Jurkat, Clone E6-1 (cell line): ENCODE measurements at regions not wholly inside any gene's neighbourhood (a gene's known extent, or its start where the extent isn't known, plus 50 kb on each side); places are given as distances from the start of the nearest gene placed in this dataset.
"Not testable (repeated sequence)": the region's sequence is repeated elsewhere in the genome, so short reads cannot be mapped to it uniquely, and the experiment has no call there.

Experiments used
- DNase-seq: peaks from one replicate; pipeline ENCODE4 v3.0.0-alpha.2; 2011; ENCODE audit warnings: low read depth, low spot score
- H3K4me3 ChIP-seq: 2 replicates; pipeline ENCODE4 v1.5.1; 2011; ENCODE audit warnings: mild to moderate bottlenecking, low read length, control low read depth, moderate library complexity

- no peak for DNase-seq
- no peak overlapping the region for H3K4me3 ChIP-seq
These were observed 169.9 kb upstream of the CACNA1E start for GRCh38 chr1:181313466-181313865.

DNA sequence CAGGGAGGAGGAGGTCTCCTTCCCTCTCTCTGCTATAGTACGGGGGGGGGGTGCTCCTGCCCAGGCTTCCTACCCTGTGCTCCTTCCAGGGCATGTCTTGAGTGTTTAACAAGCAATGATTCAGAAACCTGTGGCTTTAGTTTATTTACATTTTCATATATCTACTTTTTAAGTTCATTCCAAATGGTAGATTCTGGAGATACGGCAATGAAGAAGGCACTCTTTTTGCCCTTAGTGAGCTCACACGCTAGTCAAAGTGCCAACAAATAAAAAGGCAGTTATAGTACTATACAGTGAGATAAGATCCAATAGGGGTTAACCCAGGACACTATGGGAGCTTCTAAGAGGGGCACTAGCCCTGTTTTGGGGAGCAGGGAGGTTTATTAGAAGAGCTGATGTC lies 169.3 kb upstream of the CACNA1E start:
- H3K4me3 ChIP-seq = no peak overlapping the region
- DNase-seq = no peak

DNA sequence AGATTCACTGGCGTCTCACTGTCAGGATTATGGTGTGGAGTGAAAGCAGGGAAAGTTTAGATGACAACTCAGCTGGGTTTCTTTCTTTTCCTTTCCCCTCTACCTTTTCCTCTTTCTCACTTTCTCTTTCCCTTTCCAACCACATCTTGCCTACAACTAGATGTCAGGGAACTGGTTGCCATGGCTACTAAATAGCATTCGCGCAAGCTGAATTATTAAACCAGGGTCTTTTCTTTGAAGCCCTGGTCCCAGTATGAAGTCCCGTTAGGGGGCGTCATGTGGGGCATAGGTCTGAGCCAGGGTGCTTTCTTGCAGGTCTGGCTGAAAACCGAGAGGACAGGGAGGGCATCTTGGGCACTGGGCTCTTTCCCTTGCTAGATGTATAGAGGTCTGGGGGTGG lies 168.4 kb upstream of the CACNA1E start:
- DNase-seq = no peak
- no peak overlapping the region for H3K4me3 ChIP-seq

- no peak for DNase-seq
- H3K4me3 ChIP-seq = no peak overlapping the region
These were observed 165.9 kb upstream of the CACNA1E start for GRCh38 chr1:181317261-181317930.

DNA sequence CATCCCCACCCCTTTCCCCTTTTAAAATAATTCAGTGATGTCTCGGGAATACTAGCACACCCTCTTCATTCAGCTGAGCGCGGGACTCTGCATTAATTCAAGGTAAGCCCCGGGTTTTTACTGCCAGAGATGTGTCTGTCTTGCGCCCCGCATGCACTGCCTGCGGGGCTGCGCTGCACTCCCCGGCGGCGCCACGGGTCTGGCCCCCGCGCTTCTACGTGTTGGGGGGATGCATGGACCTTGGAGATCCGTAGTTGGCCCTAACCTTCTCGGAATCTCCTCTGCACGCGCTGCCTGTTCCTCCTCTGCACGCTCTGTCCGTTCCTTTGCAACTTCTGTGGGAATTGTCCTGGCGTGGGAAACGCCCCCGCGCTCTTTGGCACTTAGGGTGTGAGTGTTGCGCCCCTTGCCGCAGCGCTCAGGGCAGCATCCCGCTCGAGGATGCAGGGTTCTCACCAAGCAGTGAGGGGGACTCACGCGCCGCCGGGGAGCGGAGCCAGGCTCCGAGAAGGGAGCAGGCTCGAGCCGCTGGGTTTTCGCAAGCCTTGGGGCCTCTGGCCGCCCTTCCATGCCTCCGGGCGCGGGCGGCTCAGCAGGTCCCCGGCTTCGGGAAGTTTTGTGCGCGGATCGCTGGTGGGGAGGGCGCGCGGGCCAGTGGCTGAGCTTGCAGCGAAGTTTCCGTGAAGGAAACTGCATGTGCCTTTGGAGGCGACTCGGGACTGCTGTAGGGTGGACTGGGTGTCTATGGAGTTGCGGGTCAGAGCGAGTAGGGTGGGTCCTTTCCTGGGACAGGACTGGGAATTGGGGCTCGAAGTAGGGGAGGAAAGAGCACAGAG lies 165.1 kb upstream of the CACNA1E start:
- DNase-seq = no peak
- H3K4me3 ChIP-seq = no peak overlapping the region

- no peak for DNase-seq
- no peak overlapping the region for H3K4me3 ChIP-seq
These were observed 164.5 kb upstream of the CACNA1E start for GRCh38 chr1:181318858-181319235.

DNA sequence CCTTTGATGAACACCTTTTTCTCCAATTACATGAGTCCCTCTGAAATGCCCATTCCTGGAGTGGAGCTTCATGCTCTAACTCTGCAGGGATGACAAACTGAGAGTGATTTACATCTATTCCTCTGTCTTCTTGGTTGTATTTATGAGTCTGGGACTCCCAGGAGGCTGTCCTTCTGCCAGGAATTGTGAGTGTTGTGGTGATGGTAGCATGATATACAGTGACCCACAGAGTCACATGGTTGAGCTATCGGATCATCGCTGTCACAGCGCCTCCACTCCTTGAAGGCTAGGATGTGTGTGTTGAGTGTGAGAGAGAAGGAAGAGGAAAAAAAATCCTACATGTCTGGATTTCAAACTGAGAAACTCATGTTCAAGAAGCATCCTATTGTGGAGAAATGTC lies 163.4 kb upstream of the CACNA1E start:
- no peak overlapping the region for H3K4me3 ChIP-seq
- no peak for DNase-seq

DNA sequence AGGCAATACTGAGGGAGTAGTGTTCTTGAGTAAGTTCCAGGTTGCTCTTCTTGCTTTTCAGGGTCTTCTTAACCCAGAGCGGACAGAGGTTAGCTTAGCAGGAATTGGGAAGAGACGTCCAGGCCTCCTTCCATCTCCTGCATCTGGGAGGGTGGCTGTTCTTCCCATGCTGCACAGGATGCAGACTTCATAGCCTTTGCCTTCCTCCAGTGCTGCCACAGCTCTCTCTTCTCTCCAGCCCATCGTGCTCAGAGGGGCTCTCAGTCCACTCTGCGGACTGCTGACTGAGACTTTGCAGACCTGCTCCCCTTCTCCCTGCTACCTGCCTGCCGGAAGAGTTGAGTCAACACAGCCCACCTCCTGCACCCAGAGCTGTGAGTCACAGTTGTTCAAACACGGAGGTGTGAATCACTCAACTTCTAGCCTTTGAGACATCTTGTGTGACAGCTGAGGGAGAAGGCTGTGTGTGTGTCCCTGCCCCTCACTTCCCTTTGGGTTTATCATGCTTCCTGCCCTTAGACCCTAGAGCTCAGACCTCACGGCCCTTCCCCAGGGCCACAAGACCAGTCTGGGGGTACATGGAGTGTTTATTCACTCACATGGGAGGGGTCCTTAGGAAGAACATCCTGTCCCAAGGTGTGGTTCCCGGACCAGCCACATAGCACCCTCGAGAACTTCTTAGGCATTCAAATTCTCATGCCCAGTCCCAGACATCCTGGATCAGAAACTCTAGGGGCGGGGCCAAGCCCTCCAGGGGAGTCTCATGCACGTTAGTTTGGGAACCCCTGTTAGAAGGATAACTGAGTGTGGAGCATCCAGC lies 158.3 kb upstream of the CACNA1E start:
- no peak overlapping the region for H3K4me3 ChIP-seq
- DNase-seq = no peak

DNA sequence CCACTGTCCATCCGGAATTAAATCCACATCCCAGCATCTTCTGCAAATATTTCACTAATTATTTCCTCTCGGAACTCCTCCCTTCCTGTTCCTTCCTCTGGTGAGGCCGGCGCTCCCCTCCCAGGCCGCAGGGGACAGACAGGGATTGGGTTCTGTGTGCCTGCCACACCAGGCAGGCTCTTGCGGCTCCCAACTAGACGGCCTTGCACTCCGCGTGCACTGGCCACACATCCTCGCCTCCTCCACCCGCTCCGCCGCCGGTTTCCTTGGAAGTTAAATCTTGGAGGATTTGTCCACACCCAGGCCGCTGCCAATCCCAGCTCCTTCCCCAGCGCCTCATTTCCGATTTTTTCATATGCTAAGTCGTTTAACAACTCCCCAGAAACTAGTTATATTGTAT lies 157.6 kb upstream of the CACNA1E start:
- not testable (repeated sequence) for DNase-seq, H3K4me3 ChIP-seq

DNA sequence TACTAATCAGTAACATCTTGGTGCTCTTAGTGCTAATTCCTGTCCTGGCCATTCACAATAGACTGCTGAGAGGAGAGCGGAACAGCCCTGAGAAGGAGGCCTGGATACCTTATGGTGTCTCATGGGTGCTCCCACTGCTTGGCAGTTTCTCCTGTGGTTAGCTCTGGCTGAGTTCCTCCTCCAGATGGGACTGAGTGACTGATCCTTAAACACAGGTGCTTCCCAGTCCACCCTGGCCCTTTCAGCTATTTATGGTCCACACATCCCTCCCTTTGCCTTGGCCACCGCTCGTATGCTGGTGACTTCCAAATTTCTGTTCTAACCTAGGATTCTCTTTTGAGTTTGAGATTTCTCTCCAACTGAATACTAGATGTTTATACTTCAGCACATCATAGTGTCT lies 157.0 kb upstream of the CACNA1E start:
- no peak overlapping the region for H3K4me3 ChIP-seq
- no peak for DNase-seq

DNA sequence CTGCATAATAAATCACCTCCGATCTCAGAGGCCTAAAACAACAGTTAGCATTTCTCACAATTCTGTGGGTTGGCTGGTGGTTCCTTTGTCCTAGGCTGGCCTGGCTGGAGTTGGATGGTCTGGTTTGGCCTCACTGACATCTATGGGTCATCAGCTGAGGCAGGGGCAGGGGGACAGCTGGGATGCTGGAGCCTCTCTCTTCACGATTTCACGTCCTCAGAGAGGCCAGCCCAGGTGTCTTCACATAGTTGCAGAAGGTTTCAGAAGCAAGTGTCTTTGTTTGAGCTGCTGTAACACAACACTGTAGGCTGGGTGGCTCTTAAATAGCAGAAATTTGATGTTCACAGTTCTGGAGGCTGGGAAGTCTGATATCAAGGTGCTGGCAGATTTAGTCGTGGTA lies 155.5 kb upstream of the CACNA1E start:
- no peak overlapping the region for H3K4me3 ChIP-seq
- no peak for DNase-seq

- H3K4me3 ChIP-seq = no peak overlapping the region
- no peak for DNase-seq
These were observed 148.6 kb upstream of the CACNA1E start for GRCh38 chr1:181334724-181335123.

- DNase-seq = no peak
- H3K4me3 ChIP-seq = no peak overlapping the region
These were observed 147.7 kb upstream of the CACNA1E start for GRCh38 chr1:181335631-181336030.

GRCh38 chr1:181341026-181341632 lies 142.2 kb upstream of the CACNA1E start:
- DNase-seq = no peak
- no peak overlapping the region for H3K4me3 ChIP-seq

GRCh38 chr1:181344091-181344490 lies 139.2 kb upstream of the CACNA1E start:
- DNase-seq = no peak

GRCh38 chr1:181345146-181345545 lies 138.2 kb upstream of the CACNA1E start:
- H3K4me3 ChIP-seq = no peak overlapping the region
- DNase-seq = no peak

More at GRCh38 chr1:181344091-181344490, 139.2 kb upstream of the CACNA1E start:
- H3K4me3 ChIP-seq = no peak overlapping the region

GRCh38 chr1:181347495-181348390 lies 135.6 kb upstream of the CACNA1E start:
- DNase-seq = no peak
- no peak overlapping the region for H3K4me3 ChIP-seq

DNA sequence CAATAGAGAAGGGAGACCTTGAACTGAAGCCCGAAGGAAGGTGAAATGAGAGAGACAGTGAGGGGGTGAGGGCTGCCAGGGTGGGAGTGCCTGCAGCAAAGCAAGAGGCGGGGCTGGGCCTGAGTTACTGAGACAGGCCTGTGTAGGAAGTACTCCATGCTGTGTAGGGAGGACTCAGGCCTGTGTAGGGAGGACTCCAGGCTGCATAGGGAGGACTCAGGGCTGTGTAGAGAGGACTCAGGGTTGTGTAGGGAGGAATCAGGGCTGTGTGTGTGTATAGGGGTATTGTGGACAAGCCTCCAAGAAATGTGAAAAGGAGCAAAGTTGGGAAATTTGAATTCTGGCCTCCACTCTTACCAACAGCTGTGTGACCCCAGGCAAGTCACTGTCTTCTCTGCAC lies 133.8 kb upstream of the CACNA1E start:
- DNase-seq = no peak
- no peak overlapping the region for H3K4me3 ChIP-seq

DNA sequence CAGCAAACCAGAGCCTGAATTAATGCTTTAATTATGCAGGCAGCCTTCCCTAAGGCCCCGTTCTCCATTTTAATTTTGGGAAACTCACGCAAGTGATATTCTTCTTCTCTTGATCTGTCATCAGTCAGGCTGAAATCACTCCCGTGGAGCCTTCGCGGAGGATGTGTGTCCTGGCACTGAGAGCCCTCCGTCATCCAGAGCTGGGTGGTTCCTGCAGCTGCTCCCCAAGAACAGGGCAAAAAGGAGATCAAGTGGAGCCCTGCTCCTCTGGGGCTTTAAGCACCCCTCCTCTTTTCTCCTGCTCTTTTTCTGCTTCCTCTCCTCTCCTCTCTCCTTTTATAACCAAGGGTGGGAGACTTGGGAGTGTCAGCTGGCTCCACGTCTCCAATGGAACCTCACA lies 133.2 kb upstream of the CACNA1E start:
- no peak overlapping the region for H3K4me3 ChIP-seq
- no peak for DNase-seq
